HG03460 (cell line): ENCODE measurements at regions not wholly inside any gene's neighbourhood (a gene's known extent, or its start where the extent isn't known, plus 50 kb on each side); places are given as distances from the start of the nearest gene placed in this dataset.
A peak's percentile ranks its signal among the peaks of the same experiment; 100 is the strongest.

ENCODE experiments used
- ATAC-seq: cut with Tn5 transposase; IDR thresholded peaks from one replicate; pipeline ENCODE4 v1.9.1; 2021; ENCODE audit not compliant: unreplicated experiment

GRCh38 chr17:72206376-72206775 is 85.6 kb downstream of the SOX9 start:
- no peak for ATAC-seq

- ATAC-seq, result no peak
These were observed 88.0 kb downstream of the SOX9 start for GRCh38 chr17:72208832-72209231.

- no peak for ATAC-seq
These were observed 91.2 kb downstream of the SOX9 start for GRCh38 chr17:72212041-72212440.

GRCh38 chr17:72215490-72215889 is 94.7 kb downstream of the SOX9 start:
- ATAC-seq, result no peak

- ATAC-seq, result no peak
These were observed 95.1 kb downstream of the SOX9 start for GRCh38 chr17:72215928-72216327.

- ATAC-seq, result no peak
These were observed 98.5 kb downstream of the SOX9 start for GRCh38 chr17:72219137-72219823.

GRCh38 chr17:72219824-72220493 is 99.1 kb downstream of the SOX9 start:
- no peak for ATAC-seq

- no peak for ATAC-seq
These were observed 102.0 kb downstream of the SOX9 start for GRCh38 chr17:72222661-72223380.

GRCh38 chr17:72223866-72224291 is 103.1 kb downstream of the SOX9 start:
- ATAC-seq, result no peak

GRCh38 chr17:72226322-72226721 is 105.5 kb downstream of the SOX9 start:
- ATAC-seq, result no peak

- ATAC-seq, result no peak
These were observed 113.2 kb downstream of the SOX9 start for GRCh38 chr17:72233986-72234385.

GRCh38 chr17:72234985-72235384 is 114.2 kb downstream of the SOX9 start:
- ATAC-seq, result no peak

- ATAC-seq, result no peak
These were observed 116.3 kb downstream of the SOX9 start for GRCh38 chr17:72236980-72237633.

GRCh38 chr17:72238157-72238673 is 117.4 kb downstream of the SOX9 start:
- ATAC-seq, result no peak

GRCh38 chr17:72239548-72239947 is 118.7 kb downstream of the SOX9 start:
- no peak for ATAC-seq

- peak; percentile 64 for ATAC-seq
These were observed 119.5 kb downstream of the SOX9 start for GRCh38 chr17:72240333-72240732.

GRCh38 chr17:72244494-72244893 is 123.7 kb downstream of the SOX9 start:
- no peak for ATAC-seq

GRCh38 chr17:72244956-72245355 is 124.1 kb downstream of the SOX9 start:
- ATAC-seq, result no peak

GRCh38 chr17:72249441-72249840 is 128.6 kb downstream of the SOX9 start:
- no peak for ATAC-seq

GRCh38 chr17:72250206-72250605 is 129.4 kb downstream of the SOX9 start:
- ATAC-seq, result no peak

GRCh38 chr17:72253597-72253996 is 132.8 kb downstream of the SOX9 start:
- no peak for ATAC-seq
